ENCODE measurements at regions not wholly inside any gene's neighbourhood (a gene's known extent, or its start where the extent isn't known, plus 50 kb on each side); places are given as distances from the start of the nearest gene placed in this dataset.

GRCh38 chr6:156406688-156407087 is 370.5 kb upstream of the ARID1B start:
- H3K9me3 ChIP-seq (replicated peaks in 1 of 3), result no peaks in the 10 kb centered on the region
- no peaks in the 10 kb centered on the region for H3K36me3 ChIP-seq (replicated peaks in 1 of 2)
- no peak overlapping the region for H3K4me3 ChIP-seq
- H3K27me3 ChIP-seq, result no peaks in the 10 kb centered on the region
- H3K4me1 ChIP-seq (replicated peaks in 1 of 2), result no peaks in the 10 kb centered on the region
- 75 to 83% (median 82%) methylated on average over 2 of the region's 2 CpGs for WGBS, 4 donors
- DNase-seq, result no peak
- TF ChIP-seq CTCF (IDR thresholded peaks at IDR 0.05) (no peak), POLR2A (IDR thresholded peaks at IDR 0.05) (no peak)
- intact Hi-C loops (cut with DNase I), result no loop called here
- no peak overlapping the region for H3K27ac ChIP-seq

- intact Hi-C loops (cut with DNase I), result no loop called here
- Histone ChIP-seq H3K27ac (no peak overlapping the region), H3K27me3 (no peaks in the 10 kb centered on the region), H3K4me3 (no peak overlapping the region), H3K4me1 (replicated peaks in 1 of 2) (no peaks in the 10 kb centered on the region), H3K9me3 (replicated peaks in 1 of 3) (no peaks in the 10 kb centered on the region), H3K36me3 (replicated peaks in 1 of 2) (no peaks in the 10 kb centered on the region)
- DNase-seq, result no peak
- no peak for TF ChIP-seq CTCF (IDR thresholded peaks at IDR 0.05)
- TF ChIP-seq POLR2A (IDR thresholded peaks at IDR 0.05), result no peak
- 75 to 87% (median 86%) methylated on average over 3 of the region's 3 CpGs for WGBS, 4 donors
Observed at GRCh38 chr6:156406099-156406498, 371.1 kb upstream of the ARID1B start.

DNA sequence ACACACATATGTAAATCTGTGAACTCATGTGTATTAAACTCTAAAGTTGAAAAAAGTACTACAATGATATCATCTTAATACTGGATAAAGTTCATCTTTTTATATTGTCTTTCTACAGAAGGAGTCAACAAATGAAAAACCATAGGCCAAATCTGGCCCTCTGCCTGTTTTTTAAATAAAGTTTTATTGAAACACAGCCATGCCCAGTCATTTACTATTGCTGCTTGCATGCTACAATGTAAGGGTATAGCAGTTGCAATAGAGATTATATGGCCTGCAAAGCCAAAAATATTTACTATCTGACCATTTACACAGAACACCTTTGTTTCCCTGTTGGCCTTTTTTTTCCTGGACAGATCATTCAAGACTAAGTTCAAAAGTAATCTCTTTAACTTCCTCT is 374.6 kb upstream of the ARID1B start:
- no peaks in the 10 kb centered on the region for H3K36me3 ChIP-seq (replicated peaks in 1 of 2)
- no peaks in the 10 kb centered on the region for H3K9me3 ChIP-seq (replicated peaks in 1 of 3)
- TF ChIP-seq POLR2A (IDR thresholded peaks at IDR 0.05) (no peak), CTCF (IDR thresholded peaks at IDR 0.05) (no peak)
- H3K4me1 ChIP-seq (replicated peaks in 1 of 2), result no peaks in the 10 kb centered on the region
- DNase-seq, result no peak
- no peak overlapping the region for H3K4me3 ChIP-seq
- no peak overlapping the region for H3K27ac ChIP-seq
- intact Hi-C loops (cut with DNase I), result no loop called here
- no peaks in the 10 kb centered on the region for H3K27me3 ChIP-seq

- DNase-seq, result no peak
- Histone ChIP-seq H3K4me3 (no peak overlapping the region), H3K27me3 (no peaks in the 10 kb centered on the region), H3K27ac (no peak overlapping the region), H3K36me3 (replicated peaks in 1 of 2) (no peaks in the 10 kb centered on the region), H3K4me1 (replicated peaks in 1 of 2) (no peaks in the 10 kb centered on the region), H3K9me3 (replicated peaks in 1 of 3) (no peaks in the 10 kb centered on the region)
- TF ChIP-seq CTCF (IDR thresholded peaks at IDR 0.05) (no peak), POLR2A (IDR thresholded peaks at IDR 0.05) (no peak)
- intact Hi-C loops (cut with DNase I), result no loop called here
- 89 to 100% (median 93%) methylated on average over 1 of the region's 1 CpG for WGBS, 4 donors
Observed at GRCh38 chr6:156402227-156402626, 375.0 kb upstream of the ARID1B start.
